Keratinocyte (primary cell): ENCODE measurements at regions not wholly inside any gene's neighbourhood (a gene's known extent, or its start where the extent isn't known, plus 50 kb on each side); places are given as distances from the start of the nearest gene placed in this dataset.

Experiments
- DNase-seq: peaks from one replicate; pipeline ENCODE4 v3.0.0-alpha.2; 2011; ENCODE audit warnings: low read depth, missing footprints, low spot score
- FAIRE-seq: peaks from 2 replicates; lab custom pipeline; 2011; peaks lifted over from hg19 to GRCh38; lab: Jason Lieb, UNC
- H2AFZ ChIP-seq: 2 replicates; pipeline ENCODE4 v1.6.0; 2012; ENCODE audit warnings: low read length, control low read depth, inconsistent platforms; ENCODE audit not compliant: control insufficient read depth
- H3K27ac ChIP-seq: 2 replicates; pipeline ENCODE4 v1.5.1; 2011; ENCODE audit warnings: low read length; ENCODE audit not compliant: control insufficient read depth, insufficient read depth
- H3K27me3 ChIP-seq: 3 replicates; pipeline ENCODE4 v1.6.0; 2011; ENCODE audit warnings: low read length; ENCODE audit not compliant: control insufficient read depth, insufficient read depth; ENCODE audit errors: extremely low read depth
- H3K36me3 ChIP-seq, 2 experiments: 2 replicates in 1 of 2; 3 replicates in 1 of 2; pipeline ENCODE4 v1.5.1; 2011; ENCODE audit warnings: low read length in 2 of 2, mild to moderate bottlenecking in 1 of 2; ENCODE audit not compliant: control insufficient read depth in 2 of 2, insufficient read depth in 2 of 2; ENCODE audit errors: extremely low read depth in 1 of 2
- H3K4me1 ChIP-seq: 3 replicates; pipeline ENCODE4 v1.5.1; 2011; ENCODE audit warnings: low read length; ENCODE audit not compliant: control insufficient read depth, insufficient read depth; ENCODE audit errors: extremely low read depth
- H3K4me2 ChIP-seq: 3 replicates; pipeline ENCODE4 v1.6.0; 2011; ENCODE audit warnings: low read depth, low read length; ENCODE audit not compliant: control insufficient read depth, insufficient read depth; ENCODE audit errors: extremely low read depth
- H3K4me3 ChIP-seq, 3 experiments: fragments of 200-600 bp in 1 of 3; sonication (generic) in 1 of 3; 2 replicates in 2 of 3; 3 replicates in 1 of 3; pipeline ENCODE4 v1.5.1; 2011 to 2016; ENCODE audit warnings: low read length in 3 of 3, mild to moderate bottlenecking in 3 of 3, control low read depth in 2 of 3, inconsistent platforms in 1 of 3, low read depth in 1 of 3, mixed read lengths in 1 of 3, mixed run types in 1 of 3, moderate library complexity in 1 of 3; ENCODE audit not compliant: control insufficient read depth in 2 of 3, insufficient read depth in 2 of 3; ENCODE audit errors: extremely low read depth in 1 of 3
- H3K79me2 ChIP-seq: 2 replicates; pipeline ENCODE4 v1.6.0; 2012; ENCODE audit warnings: low read length; ENCODE audit not compliant: control insufficient read depth, insufficient read depth
- H3K9ac ChIP-seq: 3 replicates; pipeline ENCODE4 v1.6.0; 2011; ENCODE audit warnings: low read length; ENCODE audit not compliant: control insufficient read depth, insufficient read depth; ENCODE audit errors: extremely low read depth
- H3K9me1 ChIP-seq: 3 replicates; pipeline ENCODE4 v1.6.0; 2011; ENCODE audit warnings: low read length; ENCODE audit not compliant: control insufficient read depth, insufficient read depth; ENCODE audit errors: extremely low read depth
- H3K9me3 ChIP-seq: 2 replicates; pipeline ENCODE4 v1.5.1; 2012; ENCODE audit warnings: low read depth, low read length; ENCODE audit not compliant: control insufficient read depth
- H4K20me1 ChIP-seq: 3 replicates; pipeline ENCODE4 v1.6.0; 2011; ENCODE audit warnings: low read length; ENCODE audit not compliant: control insufficient read depth, insufficient read depth; ENCODE audit errors: extremely low read depth
- EZH2 ChIP-seq: IDR thresholded peaks from one replicate; pipeline ENCODE4 v1.6.1; 2012; ENCODE audit warnings: inconsistent platforms, mild to moderate bottlenecking, low read length, moderate library complexity
- dilution Hi-C: fragments of 300-500 bp; cut with MboI; formaldehyde crosslinking; loops from one replicate; pipeline ENCODE4 v1.7.0; 2020; ENCODE audit warnings: low sequenced_read_pairs; ENCODE audit not compliant: extremely low pct_ligation_motif_present
- TF ChIP-seq, protein P1 (sequence below), 3 experiments: IDR thresholded peaks in 1 of 3; conservative IDR thresholded peaks in 1 of 3; optimal IDR thresholded peaks in 1 of 3; 2 replicates in 2 of 3; 3 replicates in 1 of 3; pipeline versions ENCODE3 to v1.5.1; 2011; ENCODE audit warnings: low read length in 3 of 3, mild to moderate bottlenecking in 3 of 3, moderate library complexity in 2 of 3, control low read depth in 1 of 3, inconsistent platforms in 1 of 3; ENCODE audit not compliant: insufficient read depth in 2 of 3; ENCODE audit errors: extremely low read depth in 1 of 3

DNA sequence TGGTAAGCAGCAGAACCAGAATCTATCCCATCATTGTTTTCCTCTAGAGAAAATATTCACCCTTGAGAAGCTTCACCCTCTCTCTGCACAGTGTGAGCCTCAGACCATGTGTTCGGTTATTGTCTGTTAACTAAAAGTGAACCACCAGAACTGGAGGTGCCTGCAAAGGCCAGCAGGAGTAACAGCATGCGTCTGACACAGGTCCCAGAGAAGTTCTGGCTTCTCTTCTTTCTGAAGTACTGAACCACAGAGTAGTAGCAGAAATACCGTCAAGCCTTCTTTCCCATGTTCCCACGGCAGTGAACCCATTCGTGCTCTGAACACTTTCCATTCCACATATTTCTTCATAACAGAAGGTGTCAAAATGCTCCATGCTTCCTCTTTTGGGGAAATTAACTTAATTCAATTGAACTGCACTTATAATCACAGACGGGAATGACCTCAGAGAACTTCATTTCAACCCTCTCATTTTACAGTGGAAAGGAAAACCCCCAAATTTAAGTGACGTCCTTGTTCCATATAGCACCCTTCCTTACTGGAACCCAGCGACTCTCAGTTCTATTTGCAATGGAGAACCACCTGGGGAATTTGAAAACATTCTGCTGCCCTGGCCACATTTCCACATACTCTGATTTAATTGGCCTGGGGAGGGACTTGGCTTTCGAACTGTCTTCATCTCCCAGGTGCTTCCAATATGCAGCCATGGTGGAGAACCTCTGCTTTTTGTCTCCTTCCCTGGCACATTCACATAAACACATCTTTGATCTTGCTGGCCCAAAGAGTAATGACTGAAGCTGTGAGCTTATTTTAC, 519.1 kb downstream of the RNF144A start:
- no peak overlapping the region for H3K4me3 ChIP-seq
- H4K20me1 ChIP-seq, result no peaks in the 10 kb centered on the region
- DNase-seq (no peak), FAIRE-seq (no peak)
- H3K79me2 ChIP-seq, result no peaks in the 10 kb centered on the region
- TF ChIP-seq EZH2, result no peak
- no peaks in the 10 kb centered on the region for H3K4me1 ChIP-seq
- H3K27ac ChIP-seq, result no peak overlapping the region
- H3K4me2 ChIP-seq, result no peak overlapping the region
- H3K9me1 ChIP-seq, result no peaks in the 10 kb centered on the region
- no peaks in the 10 kb centered on the region for H3K9me3 ChIP-seq
- no peak overlapping the region for H2AFZ ChIP-seq
- H3K27me3 ChIP-seq, result peaks cover 3% of the 10 kb centered on the region
- no peaks in the 10 kb centered on the region for H3K36me3 ChIP-seq
- no peak overlapping the region for H3K9ac ChIP-seq
- dilution Hi-C loops, result no loop called here

DNA sequence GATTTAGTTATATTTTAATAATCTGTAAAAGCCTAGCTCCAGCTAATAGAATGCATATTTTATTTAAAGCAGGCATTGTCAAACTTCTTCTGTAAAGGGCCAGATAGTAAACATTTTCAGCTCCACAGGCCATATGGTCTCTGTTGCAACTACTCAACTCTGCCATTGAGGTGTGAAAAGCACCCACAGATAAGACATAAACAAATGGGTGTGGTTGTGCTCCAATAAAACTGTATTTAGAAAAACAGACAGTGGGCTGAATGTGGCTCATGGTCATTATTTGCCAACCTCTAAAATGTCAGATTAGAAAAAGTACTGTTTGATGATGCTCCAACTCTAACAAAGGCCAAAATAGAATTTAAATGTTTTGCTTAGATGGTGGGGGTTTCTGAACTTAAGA, 519.9 kb downstream of the RNF144A start:
- no peak overlapping the region for H3K4me3 ChIP-seq
- no peak overlapping the region for H3K9ac ChIP-seq
- H3K79me2 ChIP-seq, result no peaks in the 10 kb centered on the region
- H2AFZ ChIP-seq, result no peak overlapping the region
- dilution Hi-C loops, result no loop called here
- H3K9me3 ChIP-seq, result no peaks in the 10 kb centered on the region
- H3K4me1 ChIP-seq, result no peaks in the 10 kb centered on the region
- no peaks in the 10 kb centered on the region for H3K36me3 ChIP-seq
- H3K4me2 ChIP-seq, result no peak overlapping the region
- H3K27ac ChIP-seq, result no peak overlapping the region
- TF ChIP-seq, protein P1, sequence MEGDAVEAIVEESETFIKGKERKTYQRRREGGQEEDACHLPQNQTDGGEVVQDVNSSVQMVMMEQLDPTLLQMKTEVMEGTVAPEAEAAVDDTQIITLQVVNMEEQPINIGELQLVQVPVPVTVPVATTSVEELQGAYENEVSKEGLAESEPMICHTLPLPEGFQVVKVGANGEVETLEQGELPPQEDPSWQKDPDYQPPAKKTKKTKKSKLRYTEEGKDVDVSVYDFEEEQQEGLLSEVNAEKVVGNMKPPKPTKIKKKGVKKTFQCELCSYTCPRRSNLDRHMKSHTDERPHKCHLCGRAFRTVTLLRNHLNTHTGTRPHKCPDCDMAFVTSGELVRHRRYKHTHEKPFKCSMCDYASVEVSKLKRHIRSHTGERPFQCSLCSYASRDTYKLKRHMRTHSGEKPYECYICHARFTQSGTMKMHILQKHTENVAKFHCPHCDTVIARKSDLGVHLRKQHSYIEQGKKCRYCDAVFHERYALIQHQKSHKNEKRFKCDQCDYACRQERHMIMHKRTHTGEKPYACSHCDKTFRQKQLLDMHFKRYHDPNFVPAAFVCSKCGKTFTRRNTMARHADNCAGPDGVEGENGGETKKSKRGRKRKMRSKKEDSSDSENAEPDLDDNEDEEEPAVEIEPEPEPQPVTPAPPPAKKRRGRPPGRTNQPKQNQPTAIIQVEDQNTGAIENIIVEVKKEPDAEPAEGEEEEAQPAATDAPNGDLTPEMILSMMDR (optimal IDR thresholded peaks at IDR 0.05 in 1 of 3, IDR thresholded peaks at IDR 0.05 in 1 of 3, conservative IDR thresholded peaks at IDR 0.05 in 1 of 3; ENCODE audit: extremely low read depth in 1 of 3, insufficient read depth in 2 of 3, low read length in 3 of 3), result no peak
- TF ChIP-seq EZH2, result no peak
- H3K9me1 ChIP-seq, result no peaks in the 10 kb centered on the region
- H3K27me3 ChIP-seq, result no peaks in the 10 kb centered on the region
- H4K20me1 ChIP-seq, result no peaks in the 10 kb centered on the region
- DNase-seq (no peak), FAIRE-seq (no peak)
